Hippocampal formation (tissue), 2 donors: ENCODE measurements at regions not wholly inside any gene's neighbourhood (a gene's known extent, or its start where the extent isn't known, plus 50 kb on each side); places are given as distances from the start of the nearest gene placed in this dataset.

ENCODE experiments used
- DNase-seq, 2 donors: peaks; one replicate each; lab custom pipeline; 2025; lab: John Stamatoyannopoulos, UW

DNA sequence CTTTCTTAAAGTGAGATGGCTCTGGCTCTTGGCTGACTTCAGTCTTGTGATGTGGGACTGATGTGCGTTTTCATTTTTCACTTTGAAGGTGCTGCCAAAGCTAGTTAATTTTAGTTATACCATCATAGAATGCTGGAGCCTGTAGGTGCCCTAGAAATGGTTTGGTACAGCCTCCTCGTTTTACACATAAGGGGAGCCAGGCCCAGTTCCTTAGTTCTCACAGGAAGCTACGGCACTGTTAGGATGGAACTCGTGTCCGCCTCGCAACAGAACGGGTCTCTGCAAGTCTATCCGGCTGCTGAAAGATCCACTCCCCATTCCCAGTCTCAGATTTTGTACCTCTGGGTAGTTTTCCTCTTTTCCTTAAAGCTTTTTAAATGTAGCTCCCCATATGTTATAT is 173.2 kb upstream of the PRPS1L1 start:
- DNase-seq: no peak

- DNase-seq: no peak
Observed at GRCh38 chr7:18201350-18201749, 173.7 kb upstream of the PRPS1L1 start.

GRCh38 chr7:18202315-18203045 is 174.8 kb upstream of the PRPS1L1 start:
- DNase-seq: no peak

- no peak for DNase-seq
Observed at GRCh38 chr7:18206331-18206730, 178.7 kb upstream of the PRPS1L1 start.

- no peak for DNase-seq
Observed at GRCh38 chr7:18208921-18209320, 181.3 kb upstream of the PRPS1L1 start.

DNA sequence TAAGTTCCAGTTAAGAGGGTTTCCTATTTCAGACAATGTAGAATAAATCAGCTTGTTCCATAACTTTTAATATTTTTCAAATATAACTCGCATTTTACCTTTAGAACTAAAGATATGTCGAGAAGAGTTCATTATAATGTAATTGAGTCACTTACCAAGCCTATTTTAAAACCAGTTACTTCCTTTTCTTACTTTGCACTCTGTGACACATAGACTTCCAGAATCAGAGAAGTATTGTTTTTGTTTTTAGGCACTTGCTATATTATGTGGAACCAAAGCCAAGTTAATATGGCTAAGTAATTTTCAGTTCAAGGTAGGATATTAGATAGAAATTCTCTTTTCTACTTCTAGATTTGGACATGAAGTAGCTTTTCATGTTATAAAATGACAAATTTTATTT is 182.7 kb upstream of the PRPS1L1 start:
- no peak for DNase-seq

- DNase-seq: no peak
Observed at GRCh38 chr7:18210788-18211187, 183.1 kb upstream of the PRPS1L1 start.

- DNase-seq: no peak
Observed at GRCh38 chr7:18212308-18212707, 184.7 kb upstream of the PRPS1L1 start.

DNA sequence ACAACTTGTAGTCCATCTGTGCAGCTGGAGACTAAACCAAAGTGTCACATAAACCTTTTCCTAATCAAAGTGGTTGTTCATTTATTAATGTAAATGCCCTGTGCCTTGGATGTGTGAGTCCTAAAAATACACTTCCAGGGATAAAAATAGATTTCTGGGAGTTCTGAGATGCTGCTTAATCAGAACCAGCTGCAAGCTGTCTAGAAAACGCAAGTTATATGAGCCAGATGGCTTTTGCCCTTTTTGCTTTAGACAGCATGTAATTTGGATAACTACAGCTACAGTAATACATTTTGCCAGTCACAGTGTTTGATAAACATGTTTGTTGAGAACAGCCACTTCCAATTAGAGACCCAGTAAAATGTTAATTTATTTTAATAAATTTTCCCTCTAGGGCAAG is 185.1 kb upstream of the PRPS1L1 start:
- DNase-seq: no peak

- no peak for DNase-seq
Observed at GRCh38 chr7:18213652-18214051, 186.0 kb upstream of the PRPS1L1 start.

- no peak for DNase-seq
Observed at GRCh38 chr7:18216270-18216669, 188.6 kb upstream of the PRPS1L1 start.

- DNase-seq: no peak
Observed at GRCh38 chr7:18221377-18222293, 194.0 kb upstream of the PRPS1L1 start.

GRCh38 chr7:18222636-18223035 is 195.0 kb upstream of the PRPS1L1 start:
- no peak for DNase-seq

DNA sequence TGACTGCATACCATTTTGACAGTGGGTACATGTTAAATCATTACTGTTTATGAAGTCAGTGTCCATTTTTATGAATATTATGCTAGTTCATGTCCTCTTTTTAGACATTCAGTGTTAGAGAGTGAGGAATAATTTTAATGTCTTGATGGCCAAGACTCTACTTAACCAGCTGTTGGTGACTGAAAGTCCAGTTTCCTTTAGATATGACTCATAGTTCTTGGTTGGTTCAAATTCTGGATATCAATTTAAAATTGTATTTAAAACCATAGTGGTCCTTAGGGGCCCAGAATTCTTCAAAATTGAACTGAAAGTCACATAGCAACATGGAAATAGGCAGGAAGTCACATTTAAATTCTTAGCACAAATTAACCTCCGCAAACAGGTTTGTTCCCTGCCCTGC is 196.5 kb upstream of the PRPS1L1 start:
- no peak for DNase-seq

GRCh38 chr7:18225067-18225466 is 197.4 kb upstream of the PRPS1L1 start:
- DNase-seq: peak in 1 of 2 donors; percentile 21

DNA sequence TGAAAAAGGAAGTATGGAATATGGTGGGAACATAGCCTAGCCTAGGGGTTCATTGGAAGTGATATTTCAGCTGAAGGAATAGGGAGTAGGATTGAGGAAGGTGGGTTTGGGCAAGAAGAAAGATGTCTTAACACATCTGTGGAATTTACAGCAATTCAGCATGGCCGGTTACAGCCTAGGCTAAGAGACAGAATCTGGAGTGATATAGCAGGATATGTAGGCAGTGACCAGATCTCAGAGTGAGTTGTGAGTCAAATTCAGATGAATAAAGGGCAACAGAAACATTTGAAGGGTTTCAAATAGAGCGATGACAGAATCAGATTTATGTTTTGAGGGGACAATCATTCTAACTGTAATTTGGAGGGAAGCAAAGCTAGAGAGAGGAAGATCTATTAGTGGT is 199.0 kb upstream of the PRPS1L1 start:
- no peak for DNase-seq

DNA sequence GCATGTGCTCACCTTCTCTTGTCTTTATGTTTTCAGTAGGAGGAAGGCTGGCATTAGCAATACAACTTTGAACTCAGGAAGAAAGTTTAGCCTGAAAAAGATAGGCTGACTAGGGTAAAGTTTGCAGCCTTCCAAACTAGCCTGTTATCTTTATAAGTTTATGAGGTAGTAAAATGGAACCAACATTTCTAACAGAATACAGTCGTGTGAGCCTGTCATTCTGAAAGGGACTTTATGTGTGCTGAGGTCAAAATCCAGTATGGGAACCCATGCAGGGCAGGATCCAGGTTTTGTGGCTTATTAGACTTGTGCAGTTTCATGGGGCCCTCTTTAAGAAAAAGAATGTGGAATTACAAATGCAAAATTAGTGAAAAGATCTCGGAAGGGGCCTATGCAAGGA is 201.0 kb upstream of the PRPS1L1 start:
- no peak for DNase-seq

DNA sequence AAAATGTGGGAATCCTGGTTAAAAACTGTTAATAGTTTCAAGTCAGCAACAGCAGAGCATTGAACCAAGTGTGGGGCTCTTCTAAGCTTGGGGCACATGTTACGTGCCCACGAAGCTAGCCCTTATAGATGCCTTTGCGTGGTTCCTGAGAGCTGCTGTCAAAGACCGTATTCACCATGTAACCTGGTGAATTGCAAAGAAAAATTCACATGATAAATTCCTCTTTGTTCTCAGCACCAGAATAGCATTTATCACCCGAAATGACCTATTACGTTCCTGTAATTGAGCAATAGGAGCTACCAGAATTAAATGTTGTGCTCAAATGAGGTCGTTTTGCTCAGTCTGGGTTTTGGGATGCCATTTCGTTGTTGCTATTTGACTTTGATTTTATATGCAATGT is 202.6 kb upstream of the PRPS1L1 start:
- DNase-seq: no peak

- no peak for DNase-seq
Observed at GRCh38 chr7:18231854-18232253, 204.2 kb upstream of the PRPS1L1 start.

DNA sequence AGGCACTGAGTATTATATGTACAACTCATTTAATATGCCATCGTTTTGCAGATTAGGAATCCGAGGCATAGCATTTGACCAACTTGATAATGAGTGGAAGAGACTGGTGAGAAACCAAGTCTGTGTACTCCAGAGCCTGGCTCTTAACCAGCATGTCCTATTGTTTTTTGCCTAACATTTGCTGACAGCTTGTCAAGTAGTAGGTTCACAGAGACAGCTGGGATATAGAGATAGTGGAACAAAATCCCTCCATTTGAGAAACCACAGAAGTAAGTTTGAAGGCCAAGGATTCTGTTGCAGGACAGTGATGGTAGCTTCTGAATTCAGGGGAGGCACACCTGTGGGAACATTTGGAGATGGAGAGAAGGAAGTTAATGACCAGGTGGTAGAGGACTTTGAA is 206.9 kb upstream of the PRPS1L1 start:
- DNase-seq: no peak

- DNase-seq: no peak
Observed at GRCh38 chr7:18235819-18236218, 208.2 kb upstream of the PRPS1L1 start.

GRCh38 chr7:18239212-18239611 is 211.6 kb upstream of the PRPS1L1 start:
- no peak for DNase-seq

GRCh38 chr7:18241543-18242231 is 214.0 kb upstream of the PRPS1L1 start:
- no peak for DNase-seq
